ENCODE measurements at regions not wholly inside any gene's neighbourhood (a gene's known extent, or its start where the extent isn't known, plus 50 kb on each side); places are given as distances from the start of the nearest gene placed in this dataset.

DNA sequence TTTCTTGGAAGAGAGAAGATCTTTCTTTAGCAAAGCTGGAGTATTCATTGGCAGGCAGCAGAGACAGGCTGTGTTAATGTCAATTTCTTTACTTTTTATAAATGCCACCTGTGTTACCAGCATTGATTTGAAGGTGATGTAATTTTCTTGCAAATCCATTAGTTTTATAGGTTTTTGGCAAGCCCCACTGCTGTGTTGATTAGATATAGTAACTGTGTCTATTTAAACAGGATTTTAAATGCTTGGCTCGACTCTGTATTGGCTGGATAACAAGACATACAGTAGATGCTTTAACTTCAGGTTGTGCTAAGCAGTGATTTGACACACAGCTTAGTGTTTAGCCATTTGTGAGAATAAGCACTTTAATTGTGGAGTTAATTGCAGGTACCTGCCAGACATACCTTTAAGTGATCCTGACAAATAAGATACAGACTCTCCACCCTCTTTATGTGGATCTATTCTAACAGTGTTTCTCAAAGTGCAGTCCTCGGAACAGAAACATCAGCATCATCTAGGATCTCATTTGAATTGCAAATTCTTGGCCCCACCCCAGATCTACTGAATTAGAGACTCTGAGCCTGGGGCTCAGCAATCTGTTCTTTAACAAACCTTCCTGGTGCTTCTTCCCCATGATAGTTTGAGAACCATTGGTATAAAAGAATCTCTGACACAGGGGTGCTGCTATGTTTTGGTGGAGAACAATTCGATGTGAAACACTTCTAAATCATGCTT, 397.5 kb downstream of the HDGFL1 start:
- intact Hi-C loops (cut with DNase I; ENCODE audit: low total_unique reads), result no loop called here
- Histone ChIP-seq H3K4me3 (no peak overlapping the region), H3K27me3 (no peaks in the 10 kb centered on the region), H3K27ac (no peak overlapping the region), H3K4me1 (no peaks in the 10 kb centered on the region), H3K36me3 (no peaks in the 10 kb centered on the region), H3K9me3 (no peaks in the 10 kb centered on the region)
- in situ Hi-C loops (cut with MboI; ENCODE audit: low pct_ligation_motif_present in 1 of 4, low pct_unique_long_range_greater_than_20kb in 1 of 4, low sequenced_read_pairs in 3 of 4), result no loop called here
- no peak for DNase-seq
- WGBS, 2 donors (ENCODE audit: low coverage in 1 of 2), result 42 to 68% methylated on average over 2 to 3 of the region's 3 CpGs
- TF ChIP-seq POLR2A (IDR thresholded peaks at IDR 0.05) (no peak), EP300 (IDR thresholded peaks at IDR 0.05; ENCODE audit: low read depth) (no peak), POLR2AphosphoS5 (IDR thresholded peaks at IDR 0.05) (no peak)
- TF ChIP-seq, protein P1, sequence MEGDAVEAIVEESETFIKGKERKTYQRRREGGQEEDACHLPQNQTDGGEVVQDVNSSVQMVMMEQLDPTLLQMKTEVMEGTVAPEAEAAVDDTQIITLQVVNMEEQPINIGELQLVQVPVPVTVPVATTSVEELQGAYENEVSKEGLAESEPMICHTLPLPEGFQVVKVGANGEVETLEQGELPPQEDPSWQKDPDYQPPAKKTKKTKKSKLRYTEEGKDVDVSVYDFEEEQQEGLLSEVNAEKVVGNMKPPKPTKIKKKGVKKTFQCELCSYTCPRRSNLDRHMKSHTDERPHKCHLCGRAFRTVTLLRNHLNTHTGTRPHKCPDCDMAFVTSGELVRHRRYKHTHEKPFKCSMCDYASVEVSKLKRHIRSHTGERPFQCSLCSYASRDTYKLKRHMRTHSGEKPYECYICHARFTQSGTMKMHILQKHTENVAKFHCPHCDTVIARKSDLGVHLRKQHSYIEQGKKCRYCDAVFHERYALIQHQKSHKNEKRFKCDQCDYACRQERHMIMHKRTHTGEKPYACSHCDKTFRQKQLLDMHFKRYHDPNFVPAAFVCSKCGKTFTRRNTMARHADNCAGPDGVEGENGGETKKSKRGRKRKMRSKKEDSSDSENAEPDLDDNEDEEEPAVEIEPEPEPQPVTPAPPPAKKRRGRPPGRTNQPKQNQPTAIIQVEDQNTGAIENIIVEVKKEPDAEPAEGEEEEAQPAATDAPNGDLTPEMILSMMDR (IDR thresholded peaks at IDR 0.05), result no peak

DNA sequence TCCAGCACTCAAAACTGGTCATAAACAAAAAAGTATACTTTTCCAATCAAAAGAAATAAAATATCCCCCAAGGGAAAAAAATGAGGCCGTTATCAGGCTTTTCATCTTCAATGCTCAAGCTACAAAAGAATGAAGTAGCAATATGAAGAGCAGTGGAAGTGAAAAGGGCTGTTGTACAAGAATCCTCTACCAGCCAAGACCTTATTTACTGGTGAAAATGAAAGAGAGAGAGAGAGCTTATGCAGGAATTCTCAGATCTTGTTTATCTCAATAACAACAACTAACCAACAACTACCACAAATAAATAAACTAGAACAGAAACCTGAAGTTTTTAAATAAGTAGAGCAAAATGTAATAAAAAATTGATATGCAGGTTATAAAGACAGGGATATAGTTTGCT, 400.6 kb downstream of the HDGFL1 start:
- TF ChIP-seq EP300 (IDR thresholded peaks at IDR 0.05; ENCODE audit: low read depth) (no peak), POLR2A (IDR thresholded peaks at IDR 0.05) (no peak), POLR2AphosphoS5 (IDR thresholded peaks at IDR 0.05) (no peak)
- TF ChIP-seq, protein P1 (IDR thresholded peaks at IDR 0.05), result no peak
- no peaks in the 10 kb centered on the region for H3K9me3 ChIP-seq

DNA sequence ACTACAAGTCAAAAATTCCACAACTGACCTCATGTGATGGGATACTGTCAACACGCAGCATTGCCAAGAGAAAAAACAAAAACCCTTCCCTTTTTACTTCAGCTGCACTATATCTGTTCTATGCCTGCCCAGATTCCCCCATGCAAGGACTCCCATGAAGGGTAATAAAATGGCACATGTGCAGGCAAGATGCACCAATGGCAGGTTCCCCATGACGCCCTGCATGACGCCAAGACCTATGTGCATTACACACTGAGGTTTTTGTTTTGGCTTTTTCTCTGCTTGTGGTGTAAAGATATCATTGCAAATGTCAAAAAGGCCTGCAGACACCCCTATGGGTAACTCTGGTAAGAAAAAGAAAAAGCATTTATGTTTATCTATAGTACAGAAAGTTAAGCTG, 403.4 kb downstream of the HDGFL1 start:
- H3K27me3 ChIP-seq, result no peaks in the 10 kb centered on the region
- intact Hi-C loops (cut with DNase I; ENCODE audit: low total_unique reads), result no loop called here
- 80 to 95% methylated on average over 1 to 3 of the region's 3 CpGs for WGBS, 2 donors (ENCODE audit: low coverage in 1 of 2)

More for the DNA sequence above, 400.6 kb downstream of the HDGFL1 start:
- Histone ChIP-seq H3K27me3 (no peaks in the 10 kb centered on the region), H3K36me3 (no peaks in the 10 kb centered on the region), H3K4me3 (no peak overlapping the region), H3K4me1 (no peaks in the 10 kb centered on the region), H3K27ac (no peak overlapping the region)
- in situ Hi-C loops (cut with MboI; ENCODE audit: low pct_ligation_motif_present in 1 of 4, low pct_unique_long_range_greater_than_20kb in 1 of 4, low sequenced_read_pairs in 3 of 4) (no loop called here), intact Hi-C loops (cut with DNase I; ENCODE audit: low total_unique reads) (no loop called here)
- 58 to 74% methylated on average over 1 of the region's 1 CpG for WGBS, 2 donors (ENCODE audit: low coverage in 1 of 2)
- DNase-seq, result no peak

DNA sequence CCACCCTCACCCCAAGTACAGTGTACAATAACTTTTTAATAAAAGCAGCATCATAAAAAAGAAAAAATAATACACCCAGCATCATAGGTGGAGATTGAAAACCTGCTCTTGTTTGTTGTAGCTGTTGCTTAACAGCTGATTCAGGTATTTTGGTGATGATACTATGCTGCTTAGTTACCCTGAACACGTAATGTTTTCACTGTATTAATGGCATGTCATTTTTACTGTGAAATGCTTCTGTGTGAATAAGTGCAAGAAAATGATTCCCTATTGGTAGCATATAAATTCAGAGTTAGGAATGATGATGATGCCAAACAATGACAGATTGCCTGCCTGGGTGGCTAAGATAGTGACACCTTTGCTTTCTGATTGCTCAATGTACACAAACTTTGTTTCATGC, 405.7 kb downstream of the HDGFL1 start:
- no peak for TF ChIP-seq POLR2A (IDR thresholded peaks at IDR 0.05)
- H3K4me1 ChIP-seq, result no peaks in the 10 kb centered on the region
- H3K27ac ChIP-seq, result no peak overlapping the region
- DNase-seq, result no peak
- H3K9me3 ChIP-seq, result no peaks in the 10 kb centered on the region
- H3K27me3 ChIP-seq, result no peaks in the 10 kb centered on the region
- no peak overlapping the region for H3K4me3 ChIP-seq
- intact Hi-C loops (cut with DNase I; ENCODE audit: low total_unique reads), result no loop called here
- in situ Hi-C loops (cut with MboI; ENCODE audit: low pct_ligation_motif_present in 1 of 4, low pct_unique_long_range_greater_than_20kb in 1 of 4, low sequenced_read_pairs in 3 of 4), result no loop called here
- H3K36me3 ChIP-seq, result no peaks in the 10 kb centered on the region
- 0 to 77% methylated on average over 1 of the region's 1 CpG for WGBS, 2 donors (ENCODE audit: low coverage in 1 of 2)

More for the DNA sequence above, 403.4 kb downstream of the HDGFL1 start:
- no peaks in the 10 kb centered on the region for H3K9me3 ChIP-seq
- H3K4me3 ChIP-seq, result no peak overlapping the region
- H3K27ac ChIP-seq, result no peak overlapping the region
- DNase-seq, result no peak
- no peaks in the 10 kb centered on the region for H3K36me3 ChIP-seq
- in situ Hi-C loops (cut with MboI; ENCODE audit: low pct_ligation_motif_present in 1 of 4, low pct_unique_long_range_greater_than_20kb in 1 of 4, low sequenced_read_pairs in 3 of 4), result no loop called here
- no peaks in the 10 kb centered on the region for H3K4me1 ChIP-seq
- no peak for TF ChIP-seq POLR2AphosphoS5 (IDR thresholded peaks at IDR 0.05)
- TF ChIP-seq, protein P1 (IDR thresholded peaks at IDR 0.05), result no peak
- TF ChIP-seq POLR2A (IDR thresholded peaks at IDR 0.05), result no peak
- TF ChIP-seq EP300 (IDR thresholded peaks at IDR 0.05; ENCODE audit: low read depth), result no peak

DNA sequence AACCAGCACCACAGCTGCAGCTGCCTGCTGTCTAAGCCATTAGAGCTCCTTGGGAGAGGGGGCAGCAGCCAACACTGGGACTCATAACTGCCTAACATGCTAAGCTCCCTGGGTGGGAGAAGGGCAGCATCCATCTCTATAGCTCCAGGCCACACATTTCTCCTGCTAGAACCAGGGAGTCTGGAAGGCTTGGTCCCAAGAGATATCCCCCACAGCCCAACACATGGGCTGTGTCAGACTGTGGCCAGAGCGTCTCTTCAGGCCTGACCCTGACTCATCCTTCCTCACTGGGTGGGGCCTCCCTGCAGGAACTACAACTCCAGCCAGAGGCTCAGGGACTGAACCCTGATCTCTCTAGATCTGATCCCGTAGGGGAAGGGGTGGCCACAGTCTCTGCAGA, 411.1 kb downstream of the HDGFL1 start:
- H3K36me3 ChIP-seq, result no peaks in the 10 kb centered on the region
- 81% methylated on average over 2 of the region's 2 CpGs; no CpG with 5 or more reads in 1 of the 2 donors for WGBS, 2 donors (ENCODE audit: low coverage in 1 of 2)
- no peak for TF ChIP-seq POLR2AphosphoS5 (IDR thresholded peaks at IDR 0.05)
- no peak for TF ChIP-seq EP300 (IDR thresholded peaks at IDR 0.05; ENCODE audit: low read depth)
- no peak for TF ChIP-seq POLR2A (IDR thresholded peaks at IDR 0.05)
- TF ChIP-seq, protein P1 (IDR thresholded peaks at IDR 0.05), result no peak
- H3K27me3 ChIP-seq, result no peaks in the 10 kb centered on the region
- H3K27ac ChIP-seq, result no peak overlapping the region
- in situ Hi-C loops (cut with MboI; ENCODE audit: low pct_ligation_motif_present in 1 of 4, low pct_unique_long_range_greater_than_20kb in 1 of 4, low sequenced_read_pairs in 3 of 4) (no loop called here), intact Hi-C loops (cut with DNase I; ENCODE audit: low total_unique reads) (no loop called here)
- H3K4me1 ChIP-seq, result no peaks in the 10 kb centered on the region
- no peaks in the 10 kb centered on the region for H3K9me3 ChIP-seq
- no peak for DNase-seq
- no peak overlapping the region for H3K4me3 ChIP-seq

Data from transverse colon (tissue), 4 donors.